Sigmoid colon (tissue), 6 donors: ENCODE measurements at regions not wholly inside any gene's neighbourhood (a gene's known extent, or its start where the extent isn't known, plus 50 kb on each side); places are given as distances from the start of the nearest gene placed in this dataset.
A peak's percentile ranks its signal among the peaks of the same experiment; 100 is the strongest.

ENCODE experiments used
- DNase-seq: peaks from one replicate; pipeline ENCODE4 v3.0.0-alpha.2; 2019
- H3K27ac ChIP-seq, 4 donors: fragments of 200-600 bp; sonication (generic); one replicate each; pipeline ENCODE4 v1.5.1; 2016 to 2019; ENCODE audit warnings: mild to moderate bottlenecking in 1 of 4
- H3K27me3 ChIP-seq, 3 donors: fragments of 200-600 bp; sonication (generic); one replicate each; pipeline ENCODE4 v1.5.1; 2019; ENCODE audit warnings: mild to moderate bottlenecking in 1 of 3
- H3K36me3 ChIP-seq, 4 donors: fragments of 200-600 bp; sonication (generic); one replicate each; pipeline ENCODE4 v1.5.1; 2016 to 2019
- H3K4me1 ChIP-seq, 4 donors: fragments of 200-600 bp; sonication (generic); one replicate each; pipeline ENCODE4 v1.5.1; 2017 to 2019
- H3K4me3 ChIP-seq, 4 donors: fragments of 200-600 bp; sonication (generic); one replicate each; pipeline ENCODE4 v1.5.1; 2017 to 2019; ENCODE audit warnings: mild to moderate bottlenecking in 2 of 4, moderate library complexity in 1 of 4
- H3K9me3 ChIP-seq, 4 donors: fragments of 200-600 bp in 3 of 4; sonication (generic) in 3 of 4; one replicate each; pipeline versions ENCODE4 v1.5.1 to v1.6.1; 2013 to 2019
- CTCF ChIP-seq, 4 experiments: fragments of 450-650 bp in 3 of 4; fragments of 200-600 bp in 1 of 4; IDR thresholded peaks; one replicate each; pipeline ENCODE4 v1.5.1; 2016 to 2019; ENCODE audit warnings: antibody characterized with exemption in 4 of 4, mild to moderate bottlenecking in 3 of 4, moderate library complexity in 2 of 4
- EP300 ChIP-seq, 4 donors: sonication (generic); formaldehyde crosslinking; IDR thresholded peaks; one replicate each; pipeline ENCODE4 v1.6.1; 2017; ENCODE audit warnings: antibody characterized with exemption in 4 of 4
- POLR2A ChIP-seq, 2 donors: fragments of 450-650 bp; IDR thresholded peaks; one replicate each; pipeline ENCODE4 v1.6.1; 2016; ENCODE audit warnings: antibody characterized with exemption in 2 of 2, mild to moderate bottlenecking in 2 of 2, moderate library complexity in 2 of 2
- POLR2AphosphoS5 ChIP-seq, 4 donors: sonication (generic); formaldehyde crosslinking; IDR thresholded peaks; one replicate each; pipeline ENCODE4 v1.6.1; 2017; ENCODE audit warnings: antibody characterized with exemption in 4 of 4
- WGBS, 2 donors: extraction: QIAGEN DNeasy Blood & Tissue Kit; methylation state at CpG; one replicate each; pipeline ENCODE4 v1.1.7; 2013; 5-methylcytosine and 5-hydroxymethylcytosine counted together
- intact Hi-C: fragments of 100-400 bp; cut with DNase I; formaldehyde crosslinking; loops from one replicate; pipeline ENCODE4 v1.15.1; 2023
- donor health status: healthy with polysubstance abuse.
- donor health status: healthy.

- WGBS, 2 donors = 61 to 74% methylated on average over 3 of the region's 3 CpGs
- H3K9me3 ChIP-seq = no peaks in the 10 kb centered on the region
- H3K36me3 ChIP-seq = no peaks in the 10 kb centered on the region
- intact Hi-C loops = no loop called here
- H3K27me3 ChIP-seq = no peaks in the 10 kb centered on the region
- no peaks in the 10 kb centered on the region for H3K4me1 ChIP-seq
- no peak overlapping the region for H3K4me3 ChIP-seq
- no peak for TF ChIP-seq CTCF (IDR thresholded peaks at IDR 0.05)
- TF ChIP-seq POLR2AphosphoS5 (IDR thresholded peaks at IDR 0.05) = no peak
- TF ChIP-seq EP300 (IDR thresholded peaks at IDR 0.05) = no peak
- no peak for TF ChIP-seq POLR2A (IDR thresholded peaks at IDR 0.05)
- DNase-seq = no peak
- no peak overlapping the region for H3K27ac ChIP-seq
Measured at GRCh38 chr10:52956461-52956860, 183.9 kb upstream of the MBL2 start.

- WGBS, 2 donors = 95 to 97% methylated on average over 21 of the region's 21 CpGs
- no peak for TF ChIP-seq POLR2A (IDR thresholded peaks at IDR 0.05)
- no peak for TF ChIP-seq EP300 (IDR thresholded peaks at IDR 0.05)
- TF ChIP-seq CTCF (IDR thresholded peaks at IDR 0.05) = no peak
- TF ChIP-seq POLR2AphosphoS5 (IDR thresholded peaks at IDR 0.05) = no peak
- no peak for DNase-seq
- no peaks in the 10 kb centered on the region for H3K27me3 ChIP-seq
- no peak overlapping the region for H3K4me3 ChIP-seq
- H3K9me3 ChIP-seq = no peaks in the 10 kb centered on the region
- no peaks in the 10 kb centered on the region for H3K4me1 ChIP-seq
- H3K36me3 ChIP-seq = no peaks in the 10 kb centered on the region
- no peak overlapping the region for H3K27ac ChIP-seq
- intact Hi-C loops = no loop called here
Measured at GRCh38 chr10:52955337-52955736, 182.8 kb upstream of the MBL2 start.

GRCh38 chr10:52954407-52954806 is 181.8 kb upstream of the MBL2 start:
- Histone ChIP-seq H3K27me3 (no peaks in the 10 kb centered on the region), H3K36me3 (no peaks in the 10 kb centered on the region), H3K27ac (no peak overlapping the region), H3K4me3 (no peak overlapping the region), H3K9me3 (no peaks in the 10 kb centered on the region), H3K4me1 (no peaks in the 10 kb centered on the region)
- DNase-seq = no peak
- TF ChIP-seq EP300 (IDR thresholded peaks at IDR 0.05) = no peak
- TF ChIP-seq POLR2AphosphoS5 (IDR thresholded peaks at IDR 0.05) = no peak
- TF ChIP-seq POLR2A (IDR thresholded peaks at IDR 0.05) = no peak
- TF ChIP-seq CTCF (IDR thresholded peaks at IDR 0.05) = no peak
- intact Hi-C loops = no loop called here
- 69 to 79% methylated on average over 5 of the region's 5 CpGs for WGBS, 2 donors

- H3K27ac ChIP-seq = no peak overlapping the region
- intact Hi-C loops = no loop called here
- no peak overlapping the region for H3K4me3 ChIP-seq
- no peaks in the 10 kb centered on the region for H3K36me3 ChIP-seq
- no peaks in the 10 kb centered on the region for H3K4me1 ChIP-seq
- no peak for TF ChIP-seq POLR2A (IDR thresholded peaks at IDR 0.05)
- no peak for TF ChIP-seq EP300 (IDR thresholded peaks at IDR 0.05)
- TF ChIP-seq POLR2AphosphoS5 (IDR thresholded peaks at IDR 0.05) = no peak
- no peak for TF ChIP-seq CTCF (IDR thresholded peaks at IDR 0.05)
- DNase-seq = no peak
- no peaks in the 10 kb centered on the region for H3K9me3 ChIP-seq
- WGBS, 2 donors = 80 to 92% methylated on average over 9 of the region's 9 CpGs
- no peaks in the 10 kb centered on the region for H3K27me3 ChIP-seq
Measured at GRCh38 chr10:52952391-52953055, 179.9 kb upstream of the MBL2 start.

- intact Hi-C loops = no loop called here
- no peaks in the 10 kb centered on the region for H3K4me1 ChIP-seq
- TF ChIP-seq POLR2A (IDR thresholded peaks at IDR 0.05) = no peak
- no peak for TF ChIP-seq POLR2AphosphoS5 (IDR thresholded peaks at IDR 0.05)
- peak in 1 of 4 experiments; percentile 9 for TF ChIP-seq CTCF (IDR thresholded peaks at IDR 0.05)
- no peak for TF ChIP-seq EP300 (IDR thresholded peaks at IDR 0.05)
- no peaks in the 10 kb centered on the region for H3K27me3 ChIP-seq
- no peak overlapping the region for H3K4me3 ChIP-seq
- 21 to 31% methylated on average over 5 of the region's 5 CpGs for WGBS, 2 donors
- no peak overlapping the region for H3K27ac ChIP-seq
- no peaks in the 10 kb centered on the region for H3K36me3 ChIP-seq
- no peak for DNase-seq
- no peaks in the 10 kb centered on the region for H3K9me3 ChIP-seq
Measured at GRCh38 chr10:52951824-52952223, 179.2 kb upstream of the MBL2 start.
